GM23248 (cell line): ENCODE measurements at regions not wholly inside any gene's neighbourhood (a gene's known extent, or its start where the extent isn't known, plus 50 kb on each side); places are given as distances from the start of the nearest gene placed in this dataset.

ENCODE experiments used
- EZH2 ChIP-seq: fragments of 200-600 bp; sonication (generic); IDR thresholded peaks from 2 replicates; pipeline ENCODE4 v1.6.1; 2018; ENCODE audit warnings: antibody characterized with exemption, mild to moderate bottlenecking; ENCODE audit not compliant: insufficient read depth, poor library complexity, severe bottlenecking
- EZH2phosphoT487 ChIP-seq: fragments of 200-600 bp; sonication (generic); IDR thresholded peaks from 2 replicates; pipeline ENCODE4 v1.6.1; 2018; ENCODE audit warnings: antibody characterized with exemption, moderate library complexity, mild to moderate bottlenecking, low read depth; ENCODE audit not compliant: insufficient read depth

DNA sequence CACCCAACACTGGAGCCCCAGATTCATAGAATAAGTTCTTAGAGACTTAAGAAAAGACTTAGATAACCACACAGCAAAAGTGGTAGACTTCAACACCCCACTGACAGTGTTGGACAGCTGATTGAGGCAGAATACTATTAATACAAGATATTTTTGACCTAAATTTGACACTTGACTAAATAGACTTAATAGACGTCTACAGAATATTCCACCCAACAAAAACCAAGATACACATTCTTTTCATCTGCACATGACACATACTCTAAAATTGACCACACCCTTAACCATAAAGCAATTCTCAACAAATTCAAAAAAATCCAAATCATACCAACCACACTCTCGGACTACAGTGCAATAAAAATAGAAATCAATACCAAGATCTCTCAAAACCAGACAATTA lies 179.8 kb upstream of the TPM1 start:
- TF ChIP-seq EZH2phosphoT487 (no peak), EZH2 (no peak)
